Breast epithelium (tissue), 4 donors: ENCODE measurements at regions not wholly inside any gene's neighbourhood (a gene's known extent, or its start where the extent isn't known, plus 50 kb on each side); places are given as distances from the start of the nearest gene placed in this dataset.

ENCODE experiments used
- DNase-seq, 2 donors: peaks; one replicate each; pipeline ENCODE4 v3.0.0-alpha.2; 2019; ENCODE audit warnings: low spot score in 2 of 2
- H3K27ac ChIP-seq, 2 donors: fragments of 200-600 bp; sonication (generic) in 1 of 2; one replicate each; pipeline ENCODE4 v1.5.1; 2016 to 2019; ENCODE audit warnings: mild to moderate bottlenecking in 1 of 2
- H3K27me3 ChIP-seq, 2 donors: fragments of 200-600 bp; sonication (generic) in 1 of 2; one replicate each; pipeline versions ENCODE4 v1.5.1 to v1.6.0; 2017 to 2019; ENCODE audit warnings: control low read depth in 1 of 2, mild to moderate bottlenecking in 1 of 2
- H3K36me3 ChIP-seq: fragments of 200-600 bp; one replicate; pipeline ENCODE4 v1.5.1; 2019
- H3K4me1 ChIP-seq, 2 donors: fragments of 200-600 bp; sonication (generic); one replicate each; pipeline ENCODE4 v1.5.1; 2016 to 2019; ENCODE audit warnings: control low read depth in 1 of 2
- H3K4me3 ChIP-seq, 3 donors: fragments of 200-600 bp; sonication (generic); 1 replicate in 2 of 3; 2 replicates in 1 of 3; pipeline ENCODE4 v1.5.1; 2016 to 2019; ENCODE audit warnings: mild to moderate bottlenecking in 3 of 3, moderate library complexity in 2 of 3
- H3K9me3 ChIP-seq, 2 donors: fragments of 200-600 bp; sonication (generic) in 1 of 2; one replicate each; pipeline ENCODE4 v1.5.1; 2016 to 2019; ENCODE audit warnings: control low read depth in 1 of 2
- POLR2A ChIP-seq: fragments of 450-650 bp; IDR thresholded peaks from one replicate; pipeline ENCODE4 v1.6.1; 2016; ENCODE audit warnings: antibody characterized with exemption, mild to moderate bottlenecking, moderate library complexity
- POLR2AphosphoS5 ChIP-seq, 3 donors: sonication (generic); formaldehyde crosslinking; IDR thresholded peaks; one replicate each; pipeline ENCODE4 v1.6.1; 2017; ENCODE audit warnings: antibody characterized with exemption in 3 of 3
- intact Hi-C: fragments of 100-400 bp; cut with DNase I; formaldehyde crosslinking; loops from one replicate; pipeline ENCODE4 v1.15.1; 2023; ENCODE audit warnings: low total_unique reads
- TF ChIP-seq, protein P1 (sequence below), 3 donors: fragments of 450-650 bp; IDR thresholded peaks; one replicate each; pipeline ENCODE4 v1.5.1; 2016 to 2017; ENCODE audit warnings: antibody characterized with exemption in 3 of 3, mild to moderate bottlenecking in 3 of 3, moderate library complexity in 3 of 3

DNA sequence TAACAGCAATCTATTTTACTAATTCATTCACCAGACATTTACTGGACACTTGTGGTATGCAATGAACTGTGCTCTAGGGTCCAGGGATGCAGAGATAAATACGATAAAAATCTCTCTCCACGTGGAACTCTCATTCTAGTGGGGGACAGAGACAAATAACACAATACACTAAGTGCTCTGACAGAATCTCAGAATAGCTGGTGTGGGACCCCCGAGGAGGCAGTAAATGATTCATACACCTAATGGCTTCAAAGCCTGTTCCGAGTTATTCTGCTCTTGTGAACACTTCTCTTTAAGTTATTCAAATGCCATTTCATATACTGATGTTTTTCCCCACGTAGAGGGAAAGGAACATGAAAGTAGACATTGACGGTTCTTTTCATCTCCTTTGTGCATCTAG, 302.0 kb upstream of the PDE4D start:
- TF ChIP-seq POLR2A = no peak
- TF ChIP-seq, protein P1, sequence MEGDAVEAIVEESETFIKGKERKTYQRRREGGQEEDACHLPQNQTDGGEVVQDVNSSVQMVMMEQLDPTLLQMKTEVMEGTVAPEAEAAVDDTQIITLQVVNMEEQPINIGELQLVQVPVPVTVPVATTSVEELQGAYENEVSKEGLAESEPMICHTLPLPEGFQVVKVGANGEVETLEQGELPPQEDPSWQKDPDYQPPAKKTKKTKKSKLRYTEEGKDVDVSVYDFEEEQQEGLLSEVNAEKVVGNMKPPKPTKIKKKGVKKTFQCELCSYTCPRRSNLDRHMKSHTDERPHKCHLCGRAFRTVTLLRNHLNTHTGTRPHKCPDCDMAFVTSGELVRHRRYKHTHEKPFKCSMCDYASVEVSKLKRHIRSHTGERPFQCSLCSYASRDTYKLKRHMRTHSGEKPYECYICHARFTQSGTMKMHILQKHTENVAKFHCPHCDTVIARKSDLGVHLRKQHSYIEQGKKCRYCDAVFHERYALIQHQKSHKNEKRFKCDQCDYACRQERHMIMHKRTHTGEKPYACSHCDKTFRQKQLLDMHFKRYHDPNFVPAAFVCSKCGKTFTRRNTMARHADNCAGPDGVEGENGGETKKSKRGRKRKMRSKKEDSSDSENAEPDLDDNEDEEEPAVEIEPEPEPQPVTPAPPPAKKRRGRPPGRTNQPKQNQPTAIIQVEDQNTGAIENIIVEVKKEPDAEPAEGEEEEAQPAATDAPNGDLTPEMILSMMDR (IDR thresholded peaks at IDR 0.05) = no peak
- no peak for TF ChIP-seq POLR2AphosphoS5 (IDR thresholded peaks at IDR 0.05)
- Histone ChIP-seq H3K36me3 (no peaks in the 10 kb centered on the region), H3K4me1 (no peaks in the 10 kb centered on the region)

GRCh38 chr5:60195083-60195482, 301.6 kb upstream of the PDE4D start:
- no peaks in the 10 kb centered on the region for H3K36me3 ChIP-seq
- DNase-seq = no peak
- no peak overlapping the region for H3K27ac ChIP-seq
- no peak for TF ChIP-seq POLR2A
- TF ChIP-seq, protein P1 (IDR thresholded peaks at IDR 0.05) = no peak
- no peak for TF ChIP-seq POLR2AphosphoS5 (IDR thresholded peaks at IDR 0.05)
- no peaks in the 10 kb centered on the region for H3K27me3 ChIP-seq
- H3K9me3 ChIP-seq = no peaks in the 10 kb centered on the region
- H3K4me1 ChIP-seq = no peaks in the 10 kb centered on the region
- intact Hi-C loops = no loop called here
- no peak overlapping the region for H3K4me3 ChIP-seq

More for the DNA sequence above, 302.0 kb upstream of the PDE4D start:
- Histone ChIP-seq H3K4me3 (no peak overlapping the region), H3K27ac (no peak overlapping the region), H3K9me3 (peaks cover 0 to 4% of the 10 kb centered on the region in 2 donors), H3K27me3 (no peaks in the 10 kb centered on the region)
- no peak for DNase-seq
- intact Hi-C loops = no loop called here

GRCh38 chr5:60185231-60186099, 291.9 kb upstream of the PDE4D start:
- TF ChIP-seq, protein P1 (IDR thresholded peaks at IDR 0.05) = no peak
- TF ChIP-seq POLR2AphosphoS5 (IDR thresholded peaks at IDR 0.05) (no peak), POLR2A (no peak)
- DNase-seq = no peak
- no peak overlapping the region for H3K27ac ChIP-seq
- no peaks in the 10 kb centered on the region for H3K4me1 ChIP-seq
- H3K9me3 ChIP-seq = no peaks in the 10 kb centered on the region
- no peaks in the 10 kb centered on the region for H3K36me3 ChIP-seq
- intact Hi-C loops = loop anchor here (5.0 kb wide), 1 partner anchor 497 kb away; no protein-coding TSS in a partner anchor
- no peak overlapping the region for H3K4me3 ChIP-seq
- no peaks in the 10 kb centered on the region for H3K27me3 ChIP-seq

- Histone ChIP-seq H3K4me1 (no peaks in the 10 kb centered on the region), H3K4me3 (no peak overlapping the region), H3K27me3 (no peaks in the 10 kb centered on the region), H3K27ac (no peak overlapping the region), H3K9me3 (no peaks in the 10 kb centered on the region), H3K36me3 (no peaks in the 10 kb centered on the region)
- TF ChIP-seq, protein P1 (IDR thresholded peaks at IDR 0.05) = no peak
- no peak for TF ChIP-seq POLR2A
- no peak for TF ChIP-seq POLR2AphosphoS5 (IDR thresholded peaks at IDR 0.05)
- intact Hi-C loops = loop anchor here (5.0 kb wide), 1 partner anchor 498 kb away; no protein-coding TSS in a partner anchor
- no peak for DNase-seq
These were observed 291.1 kb upstream of the PDE4D start for GRCh38 chr5:60184606-60185005.

GRCh38 chr5:60183881-60184280, 290.4 kb upstream of the PDE4D start:
- no peak overlapping the region for H3K27ac ChIP-seq
- no peaks in the 10 kb centered on the region for H3K27me3 ChIP-seq
- DNase-seq = no peak
- TF ChIP-seq POLR2A (no peak), POLR2AphosphoS5 (IDR thresholded peaks at IDR 0.05) (no peak)
- TF ChIP-seq, protein P1 (IDR thresholded peaks at IDR 0.05) = no peak
- intact Hi-C loops = no loop called here
- no peaks in the 10 kb centered on the region for H3K36me3 ChIP-seq
- no peaks in the 10 kb centered on the region for H3K9me3 ChIP-seq
- H3K4me3 ChIP-seq = no peak overlapping the region
- no peaks in the 10 kb centered on the region for H3K4me1 ChIP-seq
